ENCODE measurements at regions not wholly inside any gene's neighbourhood (a gene's known extent, or its start where the extent isn't known, plus 50 kb on each side); places are given as distances from the start of the nearest gene placed in this dataset.

GRCh38 chrX:149312097-149312496 lies 193.0 kb downstream of the IDS start:
- TF ChIP-seq CTCF (IDR thresholded peaks at IDR 0.05) = no peak
- TF ChIP-seq POLR2A (IDR thresholded peaks at IDR 0.05) = no peak
